ENCODE measurements at regions not wholly inside any gene's neighbourhood (a gene's known extent, or its start where the extent isn't known, plus 50 kb on each side); places are given as distances from the start of the nearest gene placed in this dataset.

GRCh38 chr10:120279196-120279595, 177.8 kb upstream of the PLPP4 start:
- no peak for DNase-seq (ENCODE audit: low read depth in 1 of 2, low spot score in 1 of 2)

GRCh38 chr10:120282421-120282820, 174.6 kb upstream of the PLPP4 start:
- DNase-seq (ENCODE audit: low read depth in 1 of 2, low spot score in 1 of 2) = no peak

GRCh38 chr10:120282846-120283492, 174.1 kb upstream of the PLPP4 start:
- DNase-seq (ENCODE audit: low read depth in 1 of 2, low spot score in 1 of 2) = no peak

- DNase-seq (ENCODE audit: low read depth in 1 of 2, low spot score in 1 of 2) = no peak
Measured at GRCh38 chr10:120285408-120285807, 171.6 kb upstream of the PLPP4 start.

GRCh38 chr10:120286280-120286679, 170.7 kb upstream of the PLPP4 start:
- DNase-seq (ENCODE audit: low read depth in 1 of 2, low spot score in 1 of 2) = no peak

GRCh38 chr10:120300513-120300912, 156.5 kb upstream of the PLPP4 start:
- no peak for DNase-seq (ENCODE audit: low read depth in 1 of 2, low spot score in 1 of 2)

- DNase-seq (ENCODE audit: low read depth in 1 of 2, low spot score in 1 of 2) = no peak
Measured at GRCh38 chr10:120308589-120308988, 148.4 kb upstream of the PLPP4 start.

- no peak for DNase-seq (ENCODE audit: low read depth in 1 of 2, low spot score in 1 of 2)
Measured at GRCh38 chr10:120313715-120314114, 143.3 kb upstream of the PLPP4 start.

GRCh38 chr10:120314442-120314841, 142.6 kb upstream of the PLPP4 start:
- DNase-seq (ENCODE audit: low read depth in 1 of 2, low spot score in 1 of 2) = no peak

GRCh38 chr10:120318862-120319261, 138.2 kb upstream of the PLPP4 start:
- DNase-seq (ENCODE audit: low read depth in 1 of 2, low spot score in 1 of 2) = no peak

GRCh38 chr10:120327675-120328074, 129.4 kb upstream of the PLPP4 start:
- DNase-seq (ENCODE audit: low read depth in 1 of 2, low spot score in 1 of 2) = no peak

- no peak for DNase-seq (ENCODE audit: low read depth in 1 of 2, low spot score in 1 of 2)
Measured at GRCh38 chr10:120328647-120329046, 128.4 kb upstream of the PLPP4 start.

GRCh38 chr10:120335553-120335952, 121.5 kb upstream of the PLPP4 start:
- no peak for DNase-seq (ENCODE audit: low read depth in 1 of 2, low spot score in 1 of 2)

- no peak for DNase-seq (ENCODE audit: low read depth in 1 of 2, low spot score in 1 of 2)
Measured at GRCh38 chr10:120336306-120336910, 120.6 kb upstream of the PLPP4 start.

- peak; percentile 10 to 35 for DNase-seq (ENCODE audit: low read depth in 1 of 2, low spot score in 1 of 2)
Measured at GRCh38 chr10:120336911-120337540, 120.0 kb upstream of the PLPP4 start.

GRCh38 chr10:120342115-120342714, 114.8 kb upstream of the PLPP4 start:
- no peak for DNase-seq (ENCODE audit: low read depth in 1 of 2, low spot score in 1 of 2)

- no peak for DNase-seq (ENCODE audit: low read depth in 1 of 2, low spot score in 1 of 2)
Measured at GRCh38 chr10:120345186-120345585, 111.8 kb upstream of the PLPP4 start.

- DNase-seq (ENCODE audit: low read depth in 1 of 2, low spot score in 1 of 2) = no peak
Measured at GRCh38 chr10:120347644-120348043, 109.4 kb upstream of the PLPP4 start.

GRCh38 chr10:120349069-120349468, 108.0 kb upstream of the PLPP4 start:
- DNase-seq (ENCODE audit: low read depth in 1 of 2, low spot score in 1 of 2) = no peak

- DNase-seq (ENCODE audit: low read depth in 1 of 2, low spot score in 1 of 2) = no peak
Measured at GRCh38 chr10:120355425-120355824, 101.6 kb upstream of the PLPP4 start.

GRCh38 chr10:120360571-120360970, 96.5 kb upstream of the PLPP4 start:
- DNase-seq (ENCODE audit: low read depth in 1 of 2, low spot score in 1 of 2) = no peak

- DNase-seq (ENCODE audit: low read depth in 1 of 2, low spot score in 1 of 2) = no peak
Measured at GRCh38 chr10:120365872-120366271, 91.2 kb upstream of the PLPP4 start.

All from stimulated activated CD4-positive, alpha-beta T cell treated with anti-CD3 and anti-CD28 coated beads, Interleukin-15, amount 100 ng/mL, for 1 hour (primary cell).